Type B pancreatic cell (in vitro differentiated cells): ENCODE measurements at regions not wholly inside any gene's neighbourhood (a gene's known extent, or its start where the extent isn't known, plus 50 kb on each side); places are given as distances from the start of the nearest gene placed in this dataset.
A peak's percentile ranks its signal among the peaks of the same experiment; 100 is the strongest.
"Not testable (repeated sequence)": the region's sequence is repeated elsewhere in the genome, so short reads cannot be mapped to it uniquely, and the experiment has no call there.

Experiments
- DNase-seq: peaks from one replicate; pipeline ENCODE4 v3.0.0; 2021; ENCODE audit warnings: mixed read lengths; ENCODE audit not compliant: unreplicated experiment; ENCODE audit errors: extremely low spot score
- H3K27ac Mint-ChIP-seq: 2 replicates; pipeline ENCODE4 v1.8.0; 2021; ENCODE audit warnings: mild to moderate bottlenecking, mixed read lengths
- H3K27me3 Mint-ChIP-seq: 2 replicates; pipeline ENCODE4 v1.8.0; 2021; ENCODE audit warnings: mixed read lengths
- H3K36me3 Mint-ChIP-seq: 2 replicates; pipeline ENCODE4 v1.8.0; 2021; ENCODE audit warnings: mixed read lengths
- H3K4me1 Mint-ChIP-seq: one replicate; pipeline ENCODE4 v1.8.0; 2021; ENCODE audit warnings: mixed read lengths; ENCODE audit not compliant: unreplicated experiment
- H3K4me3 Mint-ChIP-seq: 2 replicates; pipeline ENCODE4 v1.8.0; 2021; ENCODE audit warnings: mild to moderate bottlenecking, mixed read lengths
- H3K9me3 Mint-ChIP-seq: 2 replicates; pipeline ENCODE4 v1.8.0; 2021; ENCODE audit warnings: mixed read lengths
- TF ChIP-seq, protein P1 (sequence below): fragments of 200-600 bp; sonication (generic); conservative IDR thresholded peaks from 2 replicates; pipeline ENCODE4 v1.5.0; 2021; ENCODE audit warnings: antibody characterized with exemption, mild to moderate bottlenecking

DNA sequence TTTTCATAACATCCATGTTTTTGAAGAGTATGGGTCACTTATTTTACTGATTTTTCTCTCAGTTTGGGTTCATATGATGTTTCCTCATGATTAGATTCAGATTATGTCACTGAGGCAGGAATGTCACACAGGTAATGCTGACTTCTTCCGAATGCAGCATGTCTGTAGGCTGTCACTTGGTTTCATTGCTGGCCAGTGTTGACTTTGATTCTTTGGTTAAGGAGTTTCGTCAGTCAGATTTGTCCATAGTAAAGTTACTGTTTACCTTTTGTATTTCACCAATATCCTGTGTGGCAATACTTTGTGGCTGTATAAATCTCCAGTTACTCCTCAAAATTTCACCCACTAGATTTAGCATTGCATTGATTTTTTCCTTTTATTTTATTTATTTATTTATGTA is 105.6 kb downstream of the MRPL57 start:
- H3K36me3 Mint-ChIP-seq: no peaks in the 10 kb centered on the region
- TF ChIP-seq, protein P1, sequence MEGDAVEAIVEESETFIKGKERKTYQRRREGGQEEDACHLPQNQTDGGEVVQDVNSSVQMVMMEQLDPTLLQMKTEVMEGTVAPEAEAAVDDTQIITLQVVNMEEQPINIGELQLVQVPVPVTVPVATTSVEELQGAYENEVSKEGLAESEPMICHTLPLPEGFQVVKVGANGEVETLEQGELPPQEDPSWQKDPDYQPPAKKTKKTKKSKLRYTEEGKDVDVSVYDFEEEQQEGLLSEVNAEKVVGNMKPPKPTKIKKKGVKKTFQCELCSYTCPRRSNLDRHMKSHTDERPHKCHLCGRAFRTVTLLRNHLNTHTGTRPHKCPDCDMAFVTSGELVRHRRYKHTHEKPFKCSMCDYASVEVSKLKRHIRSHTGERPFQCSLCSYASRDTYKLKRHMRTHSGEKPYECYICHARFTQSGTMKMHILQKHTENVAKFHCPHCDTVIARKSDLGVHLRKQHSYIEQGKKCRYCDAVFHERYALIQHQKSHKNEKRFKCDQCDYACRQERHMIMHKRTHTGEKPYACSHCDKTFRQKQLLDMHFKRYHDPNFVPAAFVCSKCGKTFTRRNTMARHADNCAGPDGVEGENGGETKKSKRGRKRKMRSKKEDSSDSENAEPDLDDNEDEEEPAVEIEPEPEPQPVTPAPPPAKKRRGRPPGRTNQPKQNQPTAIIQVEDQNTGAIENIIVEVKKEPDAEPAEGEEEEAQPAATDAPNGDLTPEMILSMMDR: no peak
- no peak overlapping the region for H3K27ac Mint-ChIP-seq
- H3K4me3 Mint-ChIP-seq: no peak overlapping the region
- H3K9me3 Mint-ChIP-seq: no peaks in the 10 kb centered on the region
- H3K4me1 Mint-ChIP-seq: no peaks in the 10 kb centered on the region
- no peak for DNase-seq
- H3K27me3 Mint-ChIP-seq: peaks cover 10% of the 10 kb centered on the region

DNA sequence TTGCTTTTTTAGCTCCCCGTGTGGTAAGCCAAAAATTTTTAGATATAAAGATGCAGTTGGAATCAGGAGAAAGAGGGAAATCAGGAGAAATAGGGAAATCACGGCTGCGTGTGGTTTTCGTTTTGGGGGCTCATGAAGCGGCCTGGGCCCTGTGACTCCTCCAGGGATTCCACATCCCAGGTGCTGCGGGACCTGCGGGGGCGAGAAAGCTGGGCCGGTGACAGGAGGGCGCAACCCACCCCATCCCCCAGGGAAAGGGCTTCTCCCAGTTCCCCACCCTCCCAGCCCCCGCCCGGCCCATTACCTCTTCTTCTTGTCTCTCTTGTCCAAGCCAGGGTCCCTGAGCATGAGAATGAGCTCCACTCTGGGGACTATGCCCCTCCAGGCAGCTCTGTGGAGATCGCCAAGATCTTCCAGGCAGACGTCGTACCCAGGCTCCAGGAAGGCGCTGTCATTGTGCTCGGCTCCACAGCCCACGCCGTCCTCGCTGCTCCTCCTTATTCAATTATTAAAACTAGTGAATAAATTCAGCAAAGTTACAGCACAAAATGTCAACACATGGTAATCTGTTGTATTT is 111.0 kb downstream of the MRPL57 start:
- DNase-seq: no peak
- no peak overlapping the region for H3K27ac Mint-ChIP-seq
- no peaks in the 10 kb centered on the region for H3K9me3 Mint-ChIP-seq
- peaks cover 3% of the 10 kb centered on the region for H3K27me3 Mint-ChIP-seq
- no peak overlapping the region for H3K4me3 Mint-ChIP-seq
- no peaks in the 10 kb centered on the region for H3K4me1 Mint-ChIP-seq
- no peaks in the 10 kb centered on the region for H3K36me3 Mint-ChIP-seq
- TF ChIP-seq, protein P1: no peak

DNA sequence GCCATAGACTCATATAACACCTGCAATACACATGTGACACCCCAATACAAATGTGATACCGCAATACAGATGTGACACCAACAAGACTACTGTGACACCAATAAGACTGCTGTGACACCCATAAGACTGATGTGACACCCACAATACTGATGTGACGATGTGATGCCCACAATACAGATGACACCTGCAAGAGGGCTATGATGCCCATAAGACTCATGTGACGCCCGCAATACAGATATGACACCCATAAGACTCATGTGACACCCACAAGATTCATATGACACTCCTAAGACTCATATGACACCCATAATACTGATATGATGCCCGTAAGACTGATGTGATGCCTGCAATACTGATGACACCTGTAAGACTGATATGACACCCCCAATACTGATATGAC is 113.0 kb downstream of the MRPL57 start:
- H3K4me3 Mint-ChIP-seq: no peak overlapping the region
- H3K27me3 Mint-ChIP-seq: peaks cover 5% of the 10 kb centered on the region
- no peaks in the 10 kb centered on the region for H3K36me3 Mint-ChIP-seq
- no peak overlapping the region for H3K27ac Mint-ChIP-seq
- H3K9me3 Mint-ChIP-seq: no peaks in the 10 kb centered on the region
- no peaks in the 10 kb centered on the region for H3K4me1 Mint-ChIP-seq
- DNase-seq: no peak
- TF ChIP-seq, protein P1: no peak

DNA sequence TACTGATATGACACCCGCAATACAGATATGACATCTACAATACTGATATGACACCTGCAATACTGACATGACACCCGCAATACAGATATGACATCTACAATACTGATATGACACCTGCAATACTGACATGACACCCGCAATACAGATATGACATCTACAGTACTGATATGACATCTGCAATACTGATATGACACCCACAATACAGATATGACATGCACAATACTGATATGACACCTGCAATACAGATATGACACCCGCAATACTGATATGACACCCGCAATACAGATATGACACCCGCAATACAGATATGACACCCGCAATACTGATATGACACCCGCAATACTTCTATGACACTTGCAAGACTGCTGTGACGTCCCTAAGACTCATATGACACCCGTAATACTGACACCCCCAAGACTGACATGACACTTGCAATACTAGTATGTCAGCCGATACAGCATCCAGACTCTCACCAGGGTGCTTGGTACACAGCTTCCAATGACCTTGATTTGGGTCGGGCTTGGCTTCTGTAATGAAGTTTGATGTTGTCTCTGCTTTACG is 114.1 kb downstream of the MRPL57 start:
- not testable (repeated sequence) for H3K27ac Mint-ChIP-seq, H3K36me3 Mint-ChIP-seq, H3K4me1 Mint-ChIP-seq

DNA sequence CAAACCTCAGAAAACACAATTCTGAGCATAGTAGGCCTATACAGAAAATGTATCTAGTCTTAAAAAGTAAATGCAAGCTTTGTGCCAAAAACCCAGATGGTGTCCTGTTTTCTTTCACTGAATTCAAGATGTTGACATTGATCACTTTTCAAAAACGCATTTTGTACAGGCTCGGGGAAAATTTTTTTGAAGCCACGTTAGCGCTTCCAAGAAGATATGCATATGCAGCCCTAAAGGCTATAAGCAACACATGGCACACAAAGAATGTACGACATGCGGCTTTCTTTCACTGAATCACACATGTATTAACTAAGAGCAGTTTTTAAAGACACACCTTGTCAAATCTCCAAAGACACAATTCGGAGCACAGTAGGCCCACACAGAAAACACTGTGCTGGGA is 115.4 kb downstream of the MRPL57 start:
- DNase-seq: no peak
- H3K9me3 Mint-ChIP-seq: no peaks in the 10 kb centered on the region
- peaks cover 3% of the 10 kb centered on the region for H3K27me3 Mint-ChIP-seq
- TF ChIP-seq, protein P1: no peak
- H3K4me3 Mint-ChIP-seq: no peak overlapping the region
- no peaks in the 10 kb centered on the region for H3K4me1 Mint-ChIP-seq
- H3K36me3 Mint-ChIP-seq: no peaks in the 10 kb centered on the region
- no peak overlapping the region for H3K27ac Mint-ChIP-seq

More for the DNA sequence above, 114.1 kb downstream of the MRPL57 start:
- not testable (repeated sequence) for H3K27me3 Mint-ChIP-seq, H3K9me3 Mint-ChIP-seq, H3K4me3 Mint-ChIP-seq, DNase-seq

DNA sequence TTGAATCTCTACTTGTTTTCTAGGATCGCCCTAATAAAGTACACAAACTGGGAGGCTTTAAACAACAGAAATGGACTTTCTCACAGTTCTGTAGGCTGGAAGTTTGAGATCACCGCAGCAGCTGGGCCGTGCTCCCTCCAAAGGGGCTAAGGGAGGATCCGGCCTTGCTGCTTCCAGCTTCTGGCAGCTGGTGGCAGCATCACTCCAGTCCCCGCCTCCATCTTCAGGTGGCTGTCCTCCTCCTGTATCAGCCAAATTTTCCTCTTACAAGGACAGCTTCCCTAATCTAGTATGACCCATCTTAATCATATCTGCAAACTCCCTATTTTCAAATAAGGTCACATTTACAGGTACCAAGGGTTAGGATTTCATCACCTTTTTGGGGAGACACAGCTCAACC is 120.5 kb downstream of the MRPL57 start:
- Mint-ChIP-seq H3K4me3 (peak overlapping the region; percentile 98), H3K4me1 (peaks cover 21% of the 10 kb centered on the region), H3K27ac (peak overlapping the region; percentile 97)
- not testable (repeated sequence) for H3K36me3 Mint-ChIP-seq, H3K9me3 Mint-ChIP-seq, H3K27me3 Mint-ChIP-seq, DNase-seq

DNA sequence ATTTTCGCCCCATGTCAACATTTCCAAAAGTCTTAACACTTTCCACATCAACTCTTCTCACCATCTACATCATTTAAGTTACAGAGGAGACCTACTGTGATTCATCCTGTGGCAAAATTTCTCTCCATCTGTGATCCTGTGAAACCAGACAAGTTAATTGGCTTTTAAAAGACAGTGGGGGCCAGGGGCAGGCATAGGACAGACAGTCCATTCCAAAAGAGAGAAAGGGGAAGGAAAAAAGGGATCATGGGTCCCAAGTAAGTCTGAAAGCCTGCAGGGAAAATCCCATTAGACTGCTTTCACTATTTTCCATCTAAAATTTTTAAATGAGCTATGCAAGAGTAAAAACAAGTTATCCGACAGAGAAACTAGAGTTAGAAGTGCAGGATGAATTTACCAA is 121.0 kb downstream of the MRPL57 start:
- peaks cover 21% of the 10 kb centered on the region for H3K4me1 Mint-ChIP-seq
- TF ChIP-seq, protein P1: no peak
- H3K27ac Mint-ChIP-seq: peak overlapping the region; percentile 97
- H3K4me3 Mint-ChIP-seq: peak overlapping the region; percentile 98
- no peaks in the 10 kb centered on the region for H3K9me3 Mint-ChIP-seq
- no peak for DNase-seq
- H3K36me3 Mint-ChIP-seq: no peaks in the 10 kb centered on the region
- H3K27me3 Mint-ChIP-seq: peaks cover 3% of the 10 kb centered on the region
